ENCODE measurements at regions not wholly inside any gene's neighbourhood (a gene's known extent, or its start where the extent isn't known, plus 50 kb on each side); places are given as distances from the start of the nearest gene placed in this dataset.

GRCh38 chr6:105726902-105727655 is 324.2 kb upstream of the PREP start:
- no peak overlapping the region for H3K27ac Mint-ChIP-seq (ENCODE audit: unreplicated experiment)
- no peak for TF ChIP-seq CTCF (IDR thresholded peaks at IDR 0.05; ENCODE audit: unreplicated experiment)
- H3K9me3 Mint-ChIP-seq (ENCODE audit: unreplicated experiment) = no peaks in the 10 kb centered on the region
- no peaks in the 10 kb centered on the region for H3K36me3 Mint-ChIP-seq (ENCODE audit: low read depth, unreplicated experiment)
- H3K27me3 Mint-ChIP-seq (ENCODE audit: unreplicated experiment) = peaks cover 1% of the 10 kb centered on the region
- no peak overlapping the region for H3K4me3 Mint-ChIP-seq (ENCODE audit: unreplicated experiment)
- no peak for DNase-seq (ENCODE audit: low spot score)
- H3K4me1 Mint-ChIP-seq (ENCODE audit: unreplicated experiment) = no peaks in the 10 kb centered on the region

- H3K36me3 Mint-ChIP-seq (ENCODE audit: low read depth, unreplicated experiment) = peaks cover 5% of the 10 kb centered on the region
- H3K27ac Mint-ChIP-seq (ENCODE audit: unreplicated experiment) = no peak overlapping the region
- peaks cover 2% of the 10 kb centered on the region for H3K27me3 Mint-ChIP-seq (ENCODE audit: unreplicated experiment)
- H3K4me1 Mint-ChIP-seq (ENCODE audit: unreplicated experiment) = no peaks in the 10 kb centered on the region
- DNase-seq (ENCODE audit: low spot score) = no peak
- no peak overlapping the region for H3K4me3 Mint-ChIP-seq (ENCODE audit: unreplicated experiment)
- H3K9me3 Mint-ChIP-seq (ENCODE audit: unreplicated experiment) = peaks cover 4% of the 10 kb centered on the region
- no peak for TF ChIP-seq CTCF (IDR thresholded peaks at IDR 0.05; ENCODE audit: unreplicated experiment)
Observed at GRCh38 chr6:105714846-105715245, 312.0 kb upstream of the PREP start.

GRCh38 chr6:105713474-105714118 is 310.7 kb upstream of the PREP start:
- Mint-ChIP-seq H3K4me1 (ENCODE audit: unreplicated experiment) (no peaks in the 10 kb centered on the region), H3K36me3 (ENCODE audit: low read depth, unreplicated experiment) (peaks cover 5% of the 10 kb centered on the region), H3K9me3 (ENCODE audit: unreplicated experiment) (peaks cover 4% of the 10 kb centered on the region), H3K27me3 (ENCODE audit: unreplicated experiment) (peaks cover 2% of the 10 kb centered on the region), H3K27ac (ENCODE audit: unreplicated experiment) (no peak overlapping the region), H3K4me3 (ENCODE audit: unreplicated experiment) (no peak overlapping the region)
- DNase-seq (ENCODE audit: low spot score) = no peak
- no peak for TF ChIP-seq CTCF (IDR thresholded peaks at IDR 0.05; ENCODE audit: unreplicated experiment)

- DNase-seq (ENCODE audit: low spot score) = no peak
- peaks cover 4% of the 10 kb centered on the region for H3K9me3 Mint-ChIP-seq (ENCODE audit: unreplicated experiment)
- H3K27me3 Mint-ChIP-seq (ENCODE audit: unreplicated experiment) = peaks cover 2% of the 10 kb centered on the region
- no peak overlapping the region for H3K4me3 Mint-ChIP-seq (ENCODE audit: unreplicated experiment)
- no peaks in the 10 kb centered on the region for H3K4me1 Mint-ChIP-seq (ENCODE audit: unreplicated experiment)
- no peak for TF ChIP-seq CTCF (IDR thresholded peaks at IDR 0.05; ENCODE audit: unreplicated experiment)
- peaks cover 5% of the 10 kb centered on the region for H3K36me3 Mint-ChIP-seq (ENCODE audit: low read depth, unreplicated experiment)
- no peak overlapping the region for H3K27ac Mint-ChIP-seq (ENCODE audit: unreplicated experiment)
Observed at GRCh38 chr6:105711216-105711615, 308.3 kb upstream of the PREP start.

GRCh38 chr6:105705608-105706007 is 302.7 kb upstream of the PREP start:
- no peaks in the 10 kb centered on the region for H3K4me1 Mint-ChIP-seq (ENCODE audit: unreplicated experiment)
- H3K36me3 Mint-ChIP-seq (ENCODE audit: low read depth, unreplicated experiment) = no peaks in the 10 kb centered on the region
- no peaks in the 10 kb centered on the region for H3K27me3 Mint-ChIP-seq (ENCODE audit: unreplicated experiment)
- no peak overlapping the region for H3K27ac Mint-ChIP-seq (ENCODE audit: unreplicated experiment)
- H3K9me3 Mint-ChIP-seq (ENCODE audit: unreplicated experiment) = no peaks in the 10 kb centered on the region
- no peak overlapping the region for H3K4me3 Mint-ChIP-seq (ENCODE audit: unreplicated experiment)
- no peak for TF ChIP-seq CTCF (IDR thresholded peaks at IDR 0.05; ENCODE audit: unreplicated experiment)
- no peak for DNase-seq (ENCODE audit: low spot score)
